ENCODE measurements at regions not wholly inside any gene's neighbourhood (a gene's known extent, or its start where the extent isn't known, plus 50 kb on each side); places are given as distances from the start of the nearest gene placed in this dataset.

GRCh38 chr3:34033839-34034238 is 235.4 kb downstream of the PDCD6IP start:
- peaks cover 4% of the 10 kb centered on the region for H3K9me3 Mint-ChIP-seq (ENCODE audit: low read depth, unreplicated experiment)
- H3K27ac Mint-ChIP-seq (ENCODE audit: unreplicated experiment) = no peak overlapping the region
- BruUV-seq (replicated peaks) = no TSS peak
- no peaks in the 10 kb centered on the region for H3K36me3 Mint-ChIP-seq (ENCODE audit: insufficient read depth, unreplicated experiment)
- no peaks in the 10 kb centered on the region for H3K27me3 Mint-ChIP-seq (ENCODE audit: unreplicated experiment)
- intact Hi-C loops (cut with micrococcal nuclease; ENCODE audit: unreplicated experiment) = no loop called here
- no peak overlapping the region for H3K4me3 Mint-ChIP-seq (ENCODE audit: low read depth, unreplicated experiment)
- no peak for DNase-seq
- TF ChIP-seq, protein P1, sequence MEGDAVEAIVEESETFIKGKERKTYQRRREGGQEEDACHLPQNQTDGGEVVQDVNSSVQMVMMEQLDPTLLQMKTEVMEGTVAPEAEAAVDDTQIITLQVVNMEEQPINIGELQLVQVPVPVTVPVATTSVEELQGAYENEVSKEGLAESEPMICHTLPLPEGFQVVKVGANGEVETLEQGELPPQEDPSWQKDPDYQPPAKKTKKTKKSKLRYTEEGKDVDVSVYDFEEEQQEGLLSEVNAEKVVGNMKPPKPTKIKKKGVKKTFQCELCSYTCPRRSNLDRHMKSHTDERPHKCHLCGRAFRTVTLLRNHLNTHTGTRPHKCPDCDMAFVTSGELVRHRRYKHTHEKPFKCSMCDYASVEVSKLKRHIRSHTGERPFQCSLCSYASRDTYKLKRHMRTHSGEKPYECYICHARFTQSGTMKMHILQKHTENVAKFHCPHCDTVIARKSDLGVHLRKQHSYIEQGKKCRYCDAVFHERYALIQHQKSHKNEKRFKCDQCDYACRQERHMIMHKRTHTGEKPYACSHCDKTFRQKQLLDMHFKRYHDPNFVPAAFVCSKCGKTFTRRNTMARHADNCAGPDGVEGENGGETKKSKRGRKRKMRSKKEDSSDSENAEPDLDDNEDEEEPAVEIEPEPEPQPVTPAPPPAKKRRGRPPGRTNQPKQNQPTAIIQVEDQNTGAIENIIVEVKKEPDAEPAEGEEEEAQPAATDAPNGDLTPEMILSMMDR (IDR thresholded peaks at IDR 0.05; ENCODE audit: unreplicated experiment) = no peak
- CTCF ChIA-PET = no interaction called here
- H3K4me1 Mint-ChIP-seq (ENCODE audit: low read depth, unreplicated experiment) = no peaks in the 10 kb centered on the region

GRCh38 chr3:34034840-34035239 is 236.4 kb downstream of the PDCD6IP start:
- intact Hi-C loops (cut with micrococcal nuclease; ENCODE audit: unreplicated experiment) = no loop called here
- DNase-seq = no peak
- H3K9me3 Mint-ChIP-seq (ENCODE audit: low read depth, unreplicated experiment) = peaks cover 4% of the 10 kb centered on the region
- no peaks in the 10 kb centered on the region for H3K4me1 Mint-ChIP-seq (ENCODE audit: low read depth, unreplicated experiment)
- BruUV-seq (replicated peaks) = no TSS peak
- no peak overlapping the region for H3K4me3 Mint-ChIP-seq (ENCODE audit: low read depth, unreplicated experiment)
- CTCF ChIA-PET = no interaction called here
- H3K36me3 Mint-ChIP-seq (ENCODE audit: insufficient read depth, unreplicated experiment) = no peaks in the 10 kb centered on the region
- TF ChIP-seq, protein P1 (IDR thresholded peaks at IDR 0.05; ENCODE audit: unreplicated experiment) = no peak
- no peaks in the 10 kb centered on the region for H3K27me3 Mint-ChIP-seq (ENCODE audit: unreplicated experiment)
- no peak overlapping the region for H3K27ac Mint-ChIP-seq (ENCODE audit: unreplicated experiment)

GRCh38 chr3:34035775-34036174 is 237.3 kb downstream of the PDCD6IP start:
- Mint-ChIP-seq H3K36me3 (ENCODE audit: insufficient read depth, unreplicated experiment) (no peaks in the 10 kb centered on the region), H3K27me3 (ENCODE audit: unreplicated experiment) (no peaks in the 10 kb centered on the region), H3K9me3 (ENCODE audit: low read depth, unreplicated experiment) (peaks cover 4% of the 10 kb centered on the region), H3K4me1 (ENCODE audit: low read depth, unreplicated experiment) (no peaks in the 10 kb centered on the region), H3K4me3 (ENCODE audit: low read depth, unreplicated experiment) (no peak overlapping the region), H3K27ac (ENCODE audit: unreplicated experiment) (no peak overlapping the region)
- TF ChIP-seq, protein P1 (IDR thresholded peaks at IDR 0.05; ENCODE audit: unreplicated experiment) = no peak
- no TSS peak for BruUV-seq (replicated peaks)
- intact Hi-C loops (cut with micrococcal nuclease; ENCODE audit: unreplicated experiment) = no loop called here
- DNase-seq = no peak
- CTCF ChIA-PET = no interaction called here

DNA sequence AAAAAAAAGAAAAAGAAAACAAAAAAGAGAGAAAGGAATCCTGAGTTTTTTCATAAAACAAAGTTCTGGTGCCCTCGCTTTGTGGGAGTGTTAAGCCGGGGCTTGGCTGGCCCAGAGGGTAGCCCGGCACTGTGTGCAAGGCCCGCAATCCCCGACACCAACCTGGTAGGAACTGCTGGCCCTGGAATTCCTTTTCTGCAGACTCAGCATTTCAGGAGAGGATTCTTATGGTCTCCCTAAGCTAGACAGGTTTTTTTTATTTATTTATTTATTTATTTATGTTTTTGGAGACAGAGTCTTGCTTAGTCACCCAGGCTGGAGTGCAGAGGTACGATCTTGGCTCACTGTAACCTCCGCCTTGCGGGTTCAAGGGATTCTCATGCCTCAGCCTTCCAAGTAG is 238.8 kb downstream of the PDCD6IP start:
- TF ChIP-seq, protein P1 (IDR thresholded peaks at IDR 0.05; ENCODE audit: unreplicated experiment) = no peak
- intact Hi-C loops (cut with micrococcal nuclease; ENCODE audit: unreplicated experiment) = no loop called here
- no peaks in the 10 kb centered on the region for H3K4me1 Mint-ChIP-seq (ENCODE audit: low read depth, unreplicated experiment)
- BruUV-seq (replicated peaks) = no TSS peak
- no peak overlapping the region for H3K4me3 Mint-ChIP-seq (ENCODE audit: low read depth, unreplicated experiment)
- DNase-seq = no peak
- no peak overlapping the region for H3K27ac Mint-ChIP-seq (ENCODE audit: unreplicated experiment)
- no peaks in the 10 kb centered on the region for H3K9me3 Mint-ChIP-seq (ENCODE audit: low read depth, unreplicated experiment)
- H3K27me3 Mint-ChIP-seq (ENCODE audit: unreplicated experiment) = no peaks in the 10 kb centered on the region
- H3K36me3 Mint-ChIP-seq (ENCODE audit: insufficient read depth, unreplicated experiment) = no peaks in the 10 kb centered on the region
- CTCF ChIA-PET = no interaction called here

DNA sequence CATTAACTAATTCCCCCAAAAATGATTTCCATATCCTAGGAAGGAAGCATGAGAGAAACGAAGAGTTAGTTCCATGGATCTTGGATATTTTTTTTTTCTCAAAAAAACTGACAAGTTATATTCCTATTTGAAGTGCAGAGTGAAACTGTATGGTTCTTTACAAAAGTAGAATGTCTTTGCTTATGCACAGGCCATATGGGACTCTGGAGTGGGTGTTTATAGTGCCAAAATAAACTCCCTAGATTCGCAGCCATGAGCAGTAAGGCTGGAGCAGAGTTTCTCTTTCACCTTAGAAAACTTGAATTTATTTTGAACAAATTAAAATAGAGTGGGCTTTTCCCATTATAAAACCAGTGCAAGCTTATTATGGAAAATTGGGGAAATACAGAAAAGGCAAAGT is 239.7 kb downstream of the PDCD6IP start:
- intact Hi-C loops (cut with micrococcal nuclease; ENCODE audit: unreplicated experiment) = no loop called here
- H3K36me3 Mint-ChIP-seq (ENCODE audit: insufficient read depth, unreplicated experiment) = no peaks in the 10 kb centered on the region
- H3K27me3 Mint-ChIP-seq (ENCODE audit: unreplicated experiment) = no peaks in the 10 kb centered on the region
- no TSS peak for BruUV-seq (replicated peaks)
- H3K4me1 Mint-ChIP-seq (ENCODE audit: low read depth, unreplicated experiment) = no peaks in the 10 kb centered on the region
- no peak for DNase-seq
- H3K27ac Mint-ChIP-seq (ENCODE audit: unreplicated experiment) = no peak overlapping the region
- TF ChIP-seq, protein P1 (IDR thresholded peaks at IDR 0.05; ENCODE audit: unreplicated experiment) = no peak
- CTCF ChIA-PET = no interaction called here
- no peak overlapping the region for H3K4me3 Mint-ChIP-seq (ENCODE audit: low read depth, unreplicated experiment)
- no peaks in the 10 kb centered on the region for H3K9me3 Mint-ChIP-seq (ENCODE audit: low read depth, unreplicated experiment)

Data from Calu3 (cell line).